ENCODE measurements at regions not wholly inside any gene's neighbourhood (a gene's known extent, or its start where the extent isn't known, plus 50 kb on each side); places are given as distances from the start of the nearest gene placed in this dataset.
A peak's percentile ranks its signal among the peaks of the same experiment; 100 is the strongest.

GRCh38 chr3:72100601-72101187 lies 315.7 kb upstream of the PROK2 start:
- TF ChIP-seq PHF8 (IDR thresholded peaks at IDR 0.05; ENCODE audit: borderline replicate concordance, low read depth) (no peak), FOSL2 (IDR thresholded peaks at IDR 0.05) (no peak), FOSL2 (CRISPR knock-in tag; IDR thresholded peaks at IDR 0.05) (no peak), BCL3 (IDR thresholded peaks at IDR 0.05) (no peak), CTCF (IDR thresholded peaks at IDR 0.05) (no peak), HOXB5 (CRISPR knock-in tag; IDR thresholded peaks at IDR 0.05) (no peak), MYC (IDR thresholded peaks at IDR 0.05; ENCODE audit: borderline replicate concordance, low read length) (no peak), ZC3H11A (IDR thresholded peaks at IDR 0.05) (no peak), EHMT2 (IDR thresholded peaks at IDR 0.05; ENCODE audit: low read depth) (no peak), SMC3 (IDR thresholded peaks at IDR 0.05) (no peak), FOSB (CRISPR knock-in tag; IDR thresholded peaks at IDR 0.05) (no peak), ZNF302 (CRISPR knock-in tag; IDR thresholded peaks at IDR 0.05) (no peak), CBX8 (IDR thresholded peaks at IDR 0.05) (no peak), ATOH8 (CRISPR knock-in tag; IDR thresholded peaks at IDR 0.05; ENCODE audit: low read depth) (no peak), CBX2 (IDR thresholded peaks at IDR 0.05; ENCODE audit: borderline replicate concordance, low read depth) (no peak), POLR2A (IDR thresholded peaks at IDR 0.05; ENCODE audit: low read length) (no peak), HDAC2 (IDR thresholded peaks at IDR 0.05) (no peak)
- DNase-seq (ENCODE audit: low read depth in 1 of 2, low spot score in 1 of 2) (peak; percentile 1 to 36), ATAC-seq (peak; percentile 8 to 64; a peak in 3 of 6 replicates), FAIRE-seq (no peak)
- H3K27ac ChIP-seq: no peak overlapping the region
- POLR2A ChIA-PET: no interaction called here
- 20% methylated on average over 15 of the region's 21 CpGs for WGBS (ENCODE audit: missing lambda C conversion rate)
- CTCF ChIA-PET: no interaction called here
- H3K9me3 ChIP-seq: no peaks in the 10 kb centered on the region
- H3K4me2 ChIP-seq: peak overlapping the region; percentile 76
- H3K4me3 ChIP-seq: peak overlapping the region; percentile 31; the same call in 2 of the 3 replicates
- H3K4me1 ChIP-seq: peaks cover 2% of the 10 kb centered on the region; the same call in 1 of the 3 replicates

- ATAC-seq (no peak), FAIRE-seq (no peak)
- 71% methylated on average over 17 of the region's 17 CpGs for WGBS (ENCODE audit: missing lambda C conversion rate)
Measured at GRCh38 chr3:72100080-72100511, 315.1 kb upstream of the PROK2 start.

More at GRCh38 chr3:72100080-72100511, 315.1 kb upstream of the PROK2 start:
- no peak for DNase-seq (ENCODE audit: low read depth in 1 of 2, low spot score in 1 of 2)
- H3K4me2 ChIP-seq: peak overlapping the region; percentile 76; the same call in 2 of the 3 replicates
- TF ChIP-seq RAD21 (conservative IDR thresholded peaks at IDR 0.05 in 1 of 2, IDR thresholded peaks at IDR 0.05 in 1 of 2) (no peak), KDM1A (IDR thresholded peaks at IDR 0.05; ENCODE audit: low read depth) (no peak), ATOH8 (CRISPR knock-in tag; IDR thresholded peaks at IDR 0.05; ENCODE audit: low read depth) (no peak), NFE2L2 (conservative IDR thresholded peaks at IDR 0.05; ENCODE audit: low read length) (no peak), HMGXB4 (CRISPR knock-in tag; IDR thresholded peaks at IDR 0.05; ENCODE audit: borderline replicate concordance) (no peak), ZC3H11A (IDR thresholded peaks at IDR 0.05) (no peak), RNF2 (IDR thresholded peaks at IDR 0.05; ENCODE audit: borderline replicate concordance, low read depth) (no peak), ZSCAN20 (CRISPR knock-in tag; IDR thresholded peaks at IDR 0.05) (no peak), CBX2 (IDR thresholded peaks at IDR 0.05; ENCODE audit: borderline replicate concordance, low read depth) (no peak), FOSL2 (IDR thresholded peaks at IDR 0.05) (no peak), FOSL2 (CRISPR knock-in tag; IDR thresholded peaks at IDR 0.05) (no peak), ELK1 (IDR thresholded peaks at IDR 0.05; ENCODE audit: low read depth, low read length) (no peak), ZNF302 (CRISPR knock-in tag; IDR thresholded peaks at IDR 0.05) (no peak), JUNB (IDR thresholded peaks at IDR 0.05) (no peak)
- H3K27ac ChIP-seq: no peak overlapping the region
- no peaks in the 10 kb centered on the region for H3K9me3 ChIP-seq
- ChIA-PET CTCF (no interaction called here), POLR2A (no interaction called here)
- H3K4me3 ChIP-seq: no peak overlapping the region
- peaks cover 2% of the 10 kb centered on the region; the same call in 1 of the 3 replicates for H3K4me1 ChIP-seq
